OCI-LY7 (cell line): ENCODE measurements at regions not wholly inside any gene's neighbourhood (a gene's known extent, or its start where the extent isn't known, plus 50 kb on each side); places are given as distances from the start of the nearest gene placed in this dataset.

Experiments used
- BruUV-seq: library from RNA; stranded (reverse); fragments of 400-500 nt; replicated peaks from 2 replicates; lab custom pipeline; 2021; lab: Mats Ljungman, UMichigan
- CTCF ChIA-PET: fragments of 300-600 bp; sonication (Branson Sonifier 250); formaldehyde crosslinking; loops from one replicate; lab custom pipeline; 2022; ENCODE audit warnings: antibody characterized with exemption; ENCODE audit not compliant: unreplicated experiment; lab: Charles Lee
- POLR2A ChIA-PET: fragments of 300-600 bp; sonication (Branson Sonifier 250); formaldehyde crosslinking; loops from one replicate; lab custom pipeline; 2022; ENCODE audit warnings: antibody characterized with exemption; lab: Charles Lee
- DNase-seq: peaks from one replicate; pipeline ENCODE4 v3.0.0-alpha.2; 2015; ENCODE audit warnings: low spot score
- H2AFZ ChIP-seq: fragments of 200-600 bp; sonication (generic), shearing (Covaris generic); 2 replicates; pipeline ENCODE4 v1.6.1; 2014; ENCODE audit warnings: mild to moderate bottlenecking, antibody characterized with exemption, low read length, moderate library complexity
- H3K27ac ChIP-seq: fragments of 200-600 bp; sonication (generic); 2 replicates; pipeline ENCODE4 v1.5.1; 2014; ENCODE audit warnings: mixed run types, low read depth, mild to moderate bottlenecking, moderate library complexity, low read length, inconsistent platforms; ENCODE audit not compliant: poor library complexity, severe bottlenecking
- H3K36me3 ChIP-seq: fragments of 200-600 bp; sonication (generic); 2 replicates; pipeline ENCODE4 v1.6.1; 2014; ENCODE audit warnings: mild to moderate bottlenecking, antibody characterized with exemption, low read length, moderate library complexity, mixed read lengths; ENCODE audit not compliant: insufficient read depth
- H3K4me1 ChIP-seq: fragments of 200-600 bp; sonication (generic); 2 replicates; pipeline ENCODE4 v1.5.1; 2014; ENCODE audit warnings: mild to moderate bottlenecking, low read length; ENCODE audit not compliant: insufficient read depth, poor library complexity, severe bottlenecking
- H3K4me2 ChIP-seq: fragments of 200-600 bp; sonication (generic); 2 replicates; pipeline ENCODE4 v1.6.1; 2014; ENCODE audit warnings: mild to moderate bottlenecking, low read length
- H3K4me3 ChIP-seq: fragments of 200-600 bp; sonication (generic); 2 replicates; pipeline ENCODE4 v1.5.1; 2014; ENCODE audit warnings: mild to moderate bottlenecking, low read depth, low read length; ENCODE audit not compliant: poor library complexity, severe bottlenecking
- H3K79me2 ChIP-seq: fragments of 200-600 bp; sonication (generic); 2 replicates; pipeline ENCODE4 v1.6.1; 2016; ENCODE audit warnings: low read depth, mild to moderate bottlenecking, low read length, moderate library complexity, mixed read lengths; ENCODE audit not compliant: insufficient read depth
- H3K9me2 ChIP-seq: fragments of 200-600 bp; sonication (generic); 2 replicates; pipeline ENCODE4 v1.6.1; 2016; ENCODE audit warnings: mild to moderate bottlenecking, low read length, mixed read lengths; ENCODE audit not compliant: insufficient read depth
- H3K9me3 ChIP-seq: fragments of 200-600 bp; sonication (generic); 2 replicates; pipeline ENCODE4 v1.6.1; 2014; ENCODE audit warnings: mild to moderate bottlenecking, mixed run types, low read length, mixed read lengths
- H4K20me1 ChIP-seq: fragments of 200-600 bp; sonication (generic); 2 replicates; pipeline ENCODE4 v1.6.1; 2014; ENCODE audit warnings: mild to moderate bottlenecking, antibody characterized with exemption, low read length, moderate library complexity, mixed read lengths; ENCODE audit not compliant: insufficient read depth
- EZH2phosphoT487 ChIP-seq: fragments of 200-600 bp; sonication (generic); IDR thresholded peaks from 2 replicates; pipeline ENCODE4 v1.6.1; 2018; ENCODE audit warnings: low read depth, borderline replicate concordance, mild to moderate bottlenecking, mixed run types, antibody characterized with exemption, low read length, moderate library complexity, mixed read lengths
- intact Hi-C: fragments of 100-400 bp; cut with micrococcal nuclease; formaldehyde crosslinking; loops from one replicate; pipeline ENCODE4 v1.10.0; 2022; ENCODE audit not compliant: unreplicated experiment
- TF ChIP-seq, protein P1 (sequence below): fragments of 200-600 bp; sonication (generic); conservative IDR thresholded peaks from 2 replicates; pipeline ENCODE4 v1.5.1; 2014; ENCODE audit warnings: mild to moderate bottlenecking, antibody characterized with exemption, low read length, moderate library complexity, mixed read lengths

DNA sequence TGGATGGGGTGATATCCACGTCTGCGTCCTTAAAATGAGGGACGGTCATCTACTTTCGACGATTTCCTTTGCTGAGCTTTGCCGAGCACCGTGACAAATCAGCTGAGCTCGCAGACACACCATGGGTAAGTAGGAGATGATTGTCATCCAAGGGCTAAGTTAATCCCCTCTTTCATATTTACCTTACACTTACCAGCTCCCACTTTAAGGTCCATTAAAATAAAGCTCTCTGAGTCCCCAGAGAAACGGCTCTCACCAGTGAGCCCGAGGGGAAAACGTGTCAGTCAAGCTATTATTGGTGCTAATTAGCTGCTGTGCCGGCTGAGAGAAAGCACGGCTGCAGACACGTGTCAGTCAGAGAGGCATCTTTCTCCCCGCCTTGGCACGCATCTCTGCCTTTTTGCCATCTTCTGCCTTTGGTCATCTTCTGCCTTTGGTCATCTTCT is 72.2 kb downstream of the CRLF2 start:
- no TSS peak for BruUV-seq
- Histone ChIP-seq H3K4me1 (no peaks in the 10 kb centered on the region), H3K9me2 (no peaks in the 10 kb centered on the region), H3K9me3 (no peaks in the 10 kb centered on the region), H3K4me2 (no peak overlapping the region), H3K36me3 (no peaks in the 10 kb centered on the region), H2AFZ (no peak overlapping the region), H3K79me2 (no peaks in the 10 kb centered on the region), H4K20me1 (no peaks in the 10 kb centered on the region), H3K27ac (no peak overlapping the region), H3K4me3 (no peak overlapping the region)
- ChIA-PET POLR2A (no interaction called here), CTCF (no interaction called here)
- intact Hi-C loops: no loop called here
- TF ChIP-seq, protein P1, sequence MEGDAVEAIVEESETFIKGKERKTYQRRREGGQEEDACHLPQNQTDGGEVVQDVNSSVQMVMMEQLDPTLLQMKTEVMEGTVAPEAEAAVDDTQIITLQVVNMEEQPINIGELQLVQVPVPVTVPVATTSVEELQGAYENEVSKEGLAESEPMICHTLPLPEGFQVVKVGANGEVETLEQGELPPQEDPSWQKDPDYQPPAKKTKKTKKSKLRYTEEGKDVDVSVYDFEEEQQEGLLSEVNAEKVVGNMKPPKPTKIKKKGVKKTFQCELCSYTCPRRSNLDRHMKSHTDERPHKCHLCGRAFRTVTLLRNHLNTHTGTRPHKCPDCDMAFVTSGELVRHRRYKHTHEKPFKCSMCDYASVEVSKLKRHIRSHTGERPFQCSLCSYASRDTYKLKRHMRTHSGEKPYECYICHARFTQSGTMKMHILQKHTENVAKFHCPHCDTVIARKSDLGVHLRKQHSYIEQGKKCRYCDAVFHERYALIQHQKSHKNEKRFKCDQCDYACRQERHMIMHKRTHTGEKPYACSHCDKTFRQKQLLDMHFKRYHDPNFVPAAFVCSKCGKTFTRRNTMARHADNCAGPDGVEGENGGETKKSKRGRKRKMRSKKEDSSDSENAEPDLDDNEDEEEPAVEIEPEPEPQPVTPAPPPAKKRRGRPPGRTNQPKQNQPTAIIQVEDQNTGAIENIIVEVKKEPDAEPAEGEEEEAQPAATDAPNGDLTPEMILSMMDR: no peak
- no peak for TF ChIP-seq EZH2phosphoT487
- DNase-seq: no peak

DNA sequence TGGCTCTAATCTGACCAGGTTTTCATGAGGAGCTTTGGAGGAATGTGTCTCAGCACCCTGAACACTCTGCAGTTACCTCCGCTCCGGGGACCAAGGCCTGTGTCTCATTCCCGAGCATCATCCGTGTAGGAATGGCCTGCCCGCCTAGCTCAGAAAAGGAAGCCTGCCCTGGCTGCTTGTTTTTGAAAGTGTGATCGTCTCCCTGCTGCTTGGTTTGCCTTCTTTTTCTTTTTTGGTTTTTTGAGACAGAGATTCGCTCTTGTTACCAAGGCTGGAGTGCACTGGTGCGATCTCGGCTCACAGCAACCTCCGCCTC is 73.3 kb downstream of the CRLF2 start:
- no peaks in the 10 kb centered on the region for H3K9me3 ChIP-seq
- no peaks in the 10 kb centered on the region for H3K36me3 ChIP-seq
- H3K79me2 ChIP-seq: no peaks in the 10 kb centered on the region
- H2AFZ ChIP-seq: no peak overlapping the region
- H3K9me2 ChIP-seq: no peaks in the 10 kb centered on the region
- no peak overlapping the region for H3K27ac ChIP-seq
- no peaks in the 10 kb centered on the region for H3K4me1 ChIP-seq
- H3K4me2 ChIP-seq: no peak overlapping the region
- H4K20me1 ChIP-seq: no peaks in the 10 kb centered on the region
- ChIA-PET POLR2A (no interaction called here), CTCF (no interaction called here)
- H3K4me3 ChIP-seq: no peak overlapping the region
- BruUV-seq: no TSS peak
- TF ChIP-seq EZH2phosphoT487: no peak
- TF ChIP-seq, protein P1: no peak
- DNase-seq: no peak
- intact Hi-C loops: no loop called here

DNA sequence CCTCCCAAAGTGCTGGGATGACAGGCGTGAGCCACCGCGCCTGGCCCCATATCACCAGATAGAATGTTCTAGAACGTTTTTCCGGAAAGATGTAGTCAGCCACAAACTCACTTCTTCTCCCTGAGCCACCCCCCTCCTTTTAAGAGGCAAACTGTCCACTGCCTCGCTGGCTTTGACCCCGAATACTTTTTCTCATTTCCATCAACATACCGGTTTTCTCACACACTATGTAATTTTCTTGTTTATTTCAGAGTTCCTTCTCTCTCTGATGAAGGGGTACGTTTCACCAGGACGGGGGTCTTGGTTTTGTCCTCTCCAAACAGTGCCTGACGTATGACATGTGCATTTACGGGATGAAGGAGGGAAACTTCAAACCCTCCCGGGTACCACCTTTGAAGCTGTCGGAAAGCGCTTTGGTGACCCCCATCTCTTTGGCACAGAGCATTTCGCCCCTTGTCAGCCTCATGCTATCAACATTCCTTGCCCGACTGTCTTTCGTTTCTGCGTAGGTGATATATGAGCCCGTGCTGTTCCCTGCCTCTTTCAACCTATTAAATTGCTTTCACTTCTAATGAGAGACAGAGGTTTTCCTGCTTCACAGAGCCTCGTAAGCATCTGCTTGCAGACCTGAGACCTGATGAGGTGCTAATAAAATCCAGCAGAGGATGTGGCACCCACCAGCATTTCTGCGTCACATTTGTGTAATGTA is 73.8 kb downstream of the CRLF2 start:
- H2AFZ ChIP-seq: no peak overlapping the region
- intact Hi-C loops: no loop called here
- CTCF ChIA-PET: no interaction called here
- H3K79me2 ChIP-seq: no peaks in the 10 kb centered on the region
- DNase-seq: no peak
- no peaks in the 10 kb centered on the region for H4K20me1 ChIP-seq
- no peaks in the 10 kb centered on the region for H3K9me3 ChIP-seq
- no TSS peak for BruUV-seq
- POLR2A ChIA-PET: no interaction called here
- TF ChIP-seq, protein P1: no peak
- no peak for TF ChIP-seq EZH2phosphoT487
- H3K4me3 ChIP-seq: no peak overlapping the region
- no peak overlapping the region for H3K27ac ChIP-seq
- H3K36me3 ChIP-seq: no peaks in the 10 kb centered on the region
- no peaks in the 10 kb centered on the region for H3K4me1 ChIP-seq
- H3K9me2 ChIP-seq: no peaks in the 10 kb centered on the region
- no peak overlapping the region for H3K4me2 ChIP-seq
